GM12873 (cell line): ENCODE measurements at regions not wholly inside any gene's neighbourhood (a gene's known extent, or its start where the extent isn't known, plus 50 kb on each side); places are given as distances from the start of the nearest gene placed in this dataset.

Experiments
- TF ChIP-seq, protein P1 (sequence below): IDR thresholded peaks from 2 replicates; pipeline ENCODE4 v1.5.1; 2012; ENCODE audit warnings: low read depth, mild to moderate bottlenecking, moderate library complexity, low read length, control low read depth; ENCODE audit not compliant: insufficient read depth; ENCODE audit errors: missing control alignments

DNA sequence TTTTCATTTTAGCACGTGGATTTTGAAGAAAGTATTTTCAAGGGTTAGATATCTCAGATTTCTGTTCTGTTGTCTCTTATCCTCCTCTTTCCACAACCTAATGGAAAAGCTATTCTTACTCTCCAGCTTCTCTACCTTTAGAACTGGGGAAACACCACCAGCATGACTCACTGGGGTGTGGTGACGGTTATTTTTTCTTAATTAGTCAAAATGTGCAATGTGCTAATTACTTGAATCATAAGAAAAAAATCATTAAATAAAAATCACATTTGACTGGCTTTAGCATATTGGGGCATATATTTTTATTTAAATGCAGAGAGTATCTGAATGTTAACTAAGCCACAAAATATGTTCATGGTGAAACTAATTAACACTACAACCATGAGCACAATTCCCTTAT lies 570.7 kb upstream of the AGTR1 start:
- TF ChIP-seq, protein P1, sequence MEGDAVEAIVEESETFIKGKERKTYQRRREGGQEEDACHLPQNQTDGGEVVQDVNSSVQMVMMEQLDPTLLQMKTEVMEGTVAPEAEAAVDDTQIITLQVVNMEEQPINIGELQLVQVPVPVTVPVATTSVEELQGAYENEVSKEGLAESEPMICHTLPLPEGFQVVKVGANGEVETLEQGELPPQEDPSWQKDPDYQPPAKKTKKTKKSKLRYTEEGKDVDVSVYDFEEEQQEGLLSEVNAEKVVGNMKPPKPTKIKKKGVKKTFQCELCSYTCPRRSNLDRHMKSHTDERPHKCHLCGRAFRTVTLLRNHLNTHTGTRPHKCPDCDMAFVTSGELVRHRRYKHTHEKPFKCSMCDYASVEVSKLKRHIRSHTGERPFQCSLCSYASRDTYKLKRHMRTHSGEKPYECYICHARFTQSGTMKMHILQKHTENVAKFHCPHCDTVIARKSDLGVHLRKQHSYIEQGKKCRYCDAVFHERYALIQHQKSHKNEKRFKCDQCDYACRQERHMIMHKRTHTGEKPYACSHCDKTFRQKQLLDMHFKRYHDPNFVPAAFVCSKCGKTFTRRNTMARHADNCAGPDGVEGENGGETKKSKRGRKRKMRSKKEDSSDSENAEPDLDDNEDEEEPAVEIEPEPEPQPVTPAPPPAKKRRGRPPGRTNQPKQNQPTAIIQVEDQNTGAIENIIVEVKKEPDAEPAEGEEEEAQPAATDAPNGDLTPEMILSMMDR: no peak

DNA sequence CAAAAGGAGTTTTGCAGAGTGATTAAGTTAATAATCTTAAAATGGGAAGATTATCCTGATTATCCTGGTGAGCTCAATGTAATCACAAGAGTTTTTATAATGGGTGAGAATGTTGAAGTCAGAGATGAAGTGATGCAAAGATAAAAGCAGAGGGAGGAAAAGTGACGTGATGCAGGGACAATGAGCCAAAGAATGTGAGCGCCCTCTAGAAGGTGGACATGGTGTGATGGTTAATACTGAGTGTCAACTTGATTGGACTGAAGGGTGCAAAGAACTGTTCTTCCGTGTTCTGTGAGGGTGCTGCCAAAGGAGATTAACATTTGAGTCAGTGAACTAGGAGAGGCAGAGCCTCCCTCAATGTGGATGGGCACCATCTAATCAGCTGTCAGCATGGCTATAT lies 569.6 kb upstream of the AGTR1 start:
- TF ChIP-seq, protein P1: peak; percentile 12

DNA sequence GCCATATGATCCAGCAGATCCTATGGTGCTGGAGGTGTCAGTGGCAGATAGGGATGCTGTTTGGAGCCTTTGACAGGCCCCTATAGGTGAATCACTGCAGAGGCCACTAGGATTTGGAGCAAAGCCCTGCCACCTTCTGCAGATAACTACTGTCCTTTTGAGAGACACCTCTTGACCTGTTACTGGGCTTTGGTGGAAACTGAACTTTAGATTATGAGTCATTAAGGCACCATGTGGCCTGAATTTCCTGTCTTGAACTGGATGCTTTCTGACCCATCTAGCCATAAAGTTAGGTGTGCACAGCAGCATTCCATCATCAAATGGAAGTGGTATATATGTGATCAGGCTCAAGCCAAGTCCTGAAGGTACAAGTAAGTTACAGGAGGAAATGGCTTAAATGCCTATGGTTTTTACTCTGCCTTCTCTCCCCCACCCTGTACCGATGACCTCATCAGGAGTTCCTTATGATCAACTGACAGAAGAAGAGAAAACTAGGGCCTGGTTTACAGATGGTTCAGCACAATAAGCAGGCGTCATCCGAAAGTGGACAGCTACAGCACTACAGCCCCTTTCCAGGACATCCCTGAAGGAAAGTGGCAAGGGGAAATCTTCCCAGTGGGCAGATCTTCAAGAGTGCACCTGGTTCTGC lies 565.6 kb upstream of the AGTR1 start:
- TF ChIP-seq, protein P1: no peak

DNA sequence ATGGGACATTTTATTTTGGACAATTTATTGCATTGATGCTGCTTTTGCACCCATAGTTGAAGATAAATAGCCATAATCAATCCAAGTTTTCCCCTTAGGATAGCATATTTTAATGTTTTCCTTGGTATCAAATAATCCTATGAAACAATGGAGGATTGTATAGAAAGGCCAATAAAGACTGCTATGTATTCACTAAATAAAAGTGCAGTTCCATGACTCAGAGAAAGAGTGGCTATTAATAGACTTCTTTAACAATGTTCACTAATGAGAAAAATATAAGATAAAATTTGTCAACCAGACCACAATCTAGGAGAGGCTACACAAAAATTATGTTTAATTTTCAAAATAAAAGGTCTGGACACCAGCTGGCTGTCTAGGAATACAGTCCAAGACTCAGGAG lies 560.9 kb upstream of the AGTR1 start:
- TF ChIP-seq, protein P1: no peak

DNA sequence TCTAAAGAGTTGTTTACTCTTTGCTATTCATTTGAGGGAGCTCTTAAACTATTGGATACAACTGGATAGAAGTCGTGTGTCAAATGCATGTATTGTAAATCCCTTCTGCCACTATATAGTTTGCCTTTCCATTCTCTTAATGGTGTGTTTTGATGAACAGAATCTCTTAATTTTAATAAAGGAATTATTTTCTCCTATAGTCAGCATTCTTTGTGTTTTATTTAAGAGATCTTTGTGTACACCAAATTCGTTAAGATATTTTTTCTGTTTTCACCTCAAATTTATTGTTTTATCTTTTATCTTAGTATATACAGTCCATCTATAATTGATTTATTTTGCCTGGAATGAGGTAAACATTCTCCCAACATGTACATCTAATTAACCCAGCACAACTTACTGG lies 551.5 kb upstream of the AGTR1 start:
- TF ChIP-seq, protein P1: no peak

DNA sequence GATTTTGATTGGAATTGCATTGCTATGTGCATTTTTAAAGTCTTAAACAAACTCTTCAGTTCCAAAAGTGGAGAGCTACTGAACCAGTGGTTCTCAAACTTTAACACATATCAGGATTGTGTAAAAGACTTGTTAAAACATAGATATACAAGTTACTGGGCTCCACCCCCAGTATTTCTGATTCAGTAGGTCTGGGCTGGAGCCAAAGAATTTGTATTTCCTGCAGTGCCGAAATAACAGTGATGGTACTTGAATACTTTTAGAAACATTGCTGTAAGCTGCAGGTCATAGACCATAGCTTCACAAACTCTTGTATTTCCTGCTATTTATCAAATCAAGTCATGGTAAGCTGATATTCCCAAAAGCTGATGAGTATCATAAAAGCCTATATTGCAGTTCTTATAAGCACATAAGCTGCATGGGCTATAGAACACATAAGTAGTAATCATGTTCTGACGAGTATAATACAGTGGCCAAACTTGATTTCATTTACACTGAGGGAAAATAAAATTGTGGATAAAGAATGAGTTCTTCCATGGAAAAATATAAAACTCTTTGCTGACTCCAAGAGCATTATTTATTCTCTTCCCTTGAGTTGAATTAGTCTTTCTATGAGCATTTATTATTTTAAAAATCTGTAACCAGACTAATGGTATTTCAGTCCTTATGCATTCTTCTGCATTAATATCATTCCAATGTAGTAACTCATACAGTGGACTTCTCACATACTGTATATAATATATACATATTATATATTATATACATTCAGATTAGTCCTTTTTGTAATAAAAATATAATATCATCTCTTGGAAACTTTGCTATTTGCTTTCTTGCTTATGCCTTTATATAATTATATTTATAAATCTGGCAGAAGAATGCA lies 550.5 kb upstream of the AGTR1 start:
- TF ChIP-seq, protein P1: no peak

DNA sequence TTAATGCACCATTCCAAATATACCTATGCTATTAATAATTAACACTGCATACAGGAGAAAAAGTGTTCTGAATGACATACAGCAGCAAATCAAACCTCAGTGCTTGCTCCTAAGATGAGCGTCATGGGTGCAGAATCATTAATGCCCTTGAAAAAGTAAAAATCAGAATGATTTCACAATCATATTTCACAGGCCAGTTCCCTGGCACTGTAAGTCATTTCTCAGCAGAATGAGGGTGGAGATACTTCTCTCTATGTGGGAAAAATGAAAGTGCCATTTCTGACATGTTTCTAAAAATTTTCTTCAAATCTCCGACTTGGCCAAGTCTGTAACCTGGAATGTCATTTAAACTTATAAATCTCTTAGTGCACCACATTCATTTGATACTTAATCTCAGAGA lies 549.8 kb upstream of the AGTR1 start:
- TF ChIP-seq, protein P1: no peak
